ENCODE measurements at regions not wholly inside any gene's neighbourhood (a gene's known extent, or its start where the extent isn't known, plus 50 kb on each side); places are given as distances from the start of the nearest gene placed in this dataset.

DNA sequence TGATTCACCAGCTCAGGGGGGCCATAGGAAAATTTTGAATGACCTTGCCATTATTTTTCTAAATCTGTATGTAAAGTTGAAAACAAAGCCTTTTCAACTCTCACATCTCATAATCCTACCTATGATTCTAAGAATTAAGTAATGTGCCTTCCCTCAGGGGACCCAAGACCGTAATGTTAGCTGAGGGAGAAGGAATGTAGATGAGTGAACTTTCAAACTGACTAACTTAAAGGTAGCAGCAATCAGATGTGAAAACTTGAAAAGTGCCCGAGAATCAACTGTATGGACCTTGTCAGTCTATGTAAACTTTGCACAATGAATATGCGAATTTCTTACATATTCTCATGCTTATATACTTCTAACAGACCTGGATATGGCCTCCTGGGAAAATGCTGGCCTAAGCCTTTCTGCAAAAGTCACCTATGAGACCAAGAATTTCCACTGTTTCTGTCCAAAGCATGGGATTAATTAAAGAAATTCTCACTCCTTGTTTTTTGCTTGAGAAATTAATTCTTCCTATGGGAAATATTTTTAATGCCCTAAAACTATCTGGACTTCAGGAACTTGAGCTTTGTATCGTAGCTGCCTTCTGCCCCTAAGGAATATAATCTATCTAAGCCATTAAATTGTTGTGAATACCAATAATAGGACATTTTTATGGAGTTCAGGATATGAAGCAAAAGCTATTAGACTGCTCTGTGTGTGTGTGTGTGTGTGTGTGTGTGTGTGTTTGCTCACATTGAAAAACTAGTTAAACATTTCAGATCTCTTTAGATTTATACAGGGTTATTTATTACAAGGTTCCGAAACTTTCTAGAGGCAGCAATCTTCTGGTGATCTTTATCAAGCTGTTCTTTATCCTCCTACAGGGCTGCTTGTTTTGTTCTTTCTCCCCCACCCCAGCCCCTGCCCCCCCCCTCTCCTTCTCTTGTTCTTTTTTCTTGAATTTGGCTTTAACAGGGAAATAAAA lies 169.1 kb upstream of the CLINT1 start:
- Histone ChIP-seq H3K79me2 (ENCODE audit: insufficient read depth, low read depth, low read length) (no peaks in the 10 kb centered on the region), H3K9me2 (ENCODE audit: insufficient read depth, low read length) (no peaks in the 10 kb centered on the region), H3K4me2 (ENCODE audit: low read length) (no peak overlapping the region), H2AFZ (ENCODE audit: low read length) (no peak overlapping the region), H3K36me3 (ENCODE audit: insufficient read depth, low read length) (no peaks in the 10 kb centered on the region), H3K9me3 (ENCODE audit: low read length) (no peaks in the 10 kb centered on the region), H4K20me1 (ENCODE audit: insufficient read depth, low read length) (no peaks in the 10 kb centered on the region), H3K27ac (ENCODE audit: low read depth, low read length, poor library complexity, severe bottlenecking) (no peak overlapping the region), H3K4me1 (ENCODE audit: insufficient read depth, low read length, poor library complexity, severe bottlenecking) (no peaks in the 10 kb centered on the region), H3K4me3 (ENCODE audit: low read depth, low read length, poor library complexity, severe bottlenecking) (no peak overlapping the region)
- CTCF ChIA-PET (ENCODE audit: unreplicated experiment) = no interaction called here
- BruUV-seq (replicated peaks) = no TSS peak
- DNase-seq (ENCODE audit: low spot score) = no peak
- intact Hi-C loops (cut with micrococcal nuclease; ENCODE audit: unreplicated experiment) = no loop called here
- POLR2A ChIA-PET = interaction anchor here (0.6 to 1.1 kb wide), 4 partner anchors 11 to 710 kb away, joined by 3 read pairs; no protein-coding TSS in a partner anchor
- TF ChIP-seq CTCF (conservative IDR thresholded peaks at IDR 0.05; ENCODE audit: low read length) = no peak
- no peak for TF ChIP-seq EZH2phosphoT487 (IDR thresholded peaks at IDR 0.05; ENCODE audit: borderline replicate concordance, low read depth, low read length)

- TF ChIP-seq CTCF (conservative IDR thresholded peaks at IDR 0.05; ENCODE audit: low read length) (no peak), EZH2phosphoT487 (IDR thresholded peaks at IDR 0.05; ENCODE audit: borderline replicate concordance, low read depth, low read length) (no peak)
Measured at GRCh38 chr5:158026304-158027031, 167.5 kb upstream of the CLINT1 start.

More at GRCh38 chr5:158026304-158027031, 167.5 kb upstream of the CLINT1 start:
- no peaks in the 10 kb centered on the region for H3K36me3 ChIP-seq (ENCODE audit: insufficient read depth, low read length)
- H3K9me3 ChIP-seq (ENCODE audit: low read length) = no peaks in the 10 kb centered on the region
- no peak overlapping the region for H2AFZ ChIP-seq (ENCODE audit: low read length)
- H3K27ac ChIP-seq (ENCODE audit: low read depth, low read length, poor library complexity, severe bottlenecking) = no peak overlapping the region
- no peaks in the 10 kb centered on the region for H4K20me1 ChIP-seq (ENCODE audit: insufficient read depth, low read length)
- DNase-seq (ENCODE audit: low spot score) = no peak
- no TSS peak for BruUV-seq (replicated peaks)
- ChIA-PET POLR2A (interaction anchor here (0.6 kb wide), 1 partner anchor 319 kb away, joined by 3 read pairs; no protein-coding TSS in a partner anchor), CTCF (ENCODE audit: unreplicated experiment) (no interaction called here)
- H3K9me2 ChIP-seq (ENCODE audit: insufficient read depth, low read length) = no peaks in the 10 kb centered on the region
- intact Hi-C loops (cut with micrococcal nuclease; ENCODE audit: unreplicated experiment) = no loop called here
- no peaks in the 10 kb centered on the region for H3K79me2 ChIP-seq (ENCODE audit: insufficient read depth, low read depth, low read length)
- H3K4me1 ChIP-seq (ENCODE audit: insufficient read depth, low read length, poor library complexity, severe bottlenecking) = no peaks in the 10 kb centered on the region
- no peak overlapping the region for H3K4me2 ChIP-seq (ENCODE audit: low read length)
- no peak overlapping the region for H3K4me3 ChIP-seq (ENCODE audit: low read depth, low read length, poor library complexity, severe bottlenecking)
